ENCODE measurements at regions not wholly inside any gene's neighbourhood (a gene's known extent, or its start where the extent isn't known, plus 50 kb on each side); places are given as distances from the start of the nearest gene placed in this dataset.

DNA sequence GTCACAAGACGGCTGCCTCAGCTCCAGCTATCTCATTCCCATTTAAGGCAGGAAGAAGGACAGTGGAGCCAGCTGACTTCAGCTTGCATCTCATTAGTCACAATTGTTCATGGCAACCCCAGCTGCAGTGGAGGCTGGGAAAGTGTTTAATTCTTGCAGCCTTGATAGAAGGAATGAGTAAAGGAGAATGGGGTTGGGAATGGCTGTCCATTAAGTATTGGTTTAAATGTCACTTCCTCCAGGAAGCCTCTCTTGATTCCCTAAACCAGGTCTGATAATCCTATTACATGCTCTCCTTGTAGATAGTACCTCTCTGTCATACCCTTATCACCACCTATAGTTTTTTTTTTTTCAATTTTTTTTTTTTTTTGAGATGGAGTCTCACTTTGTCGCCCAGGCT, 166.4 kb downstream of the TFAP2C start:
- Histone ChIP-seq H3K9me3 (replicated peaks) (peaks cover 20% of the 10 kb centered on the region), H3K4me3 (no peak overlapping the region), H3K4me1 (no peaks in the 10 kb centered on the region), H3K27ac (replicated peaks) (no peak overlapping the region), H3K36me3 (no peaks in the 10 kb centered on the region), H3K27me3 (ENCODE audit: low read depth) (peaks cover 71% of the 10 kb centered on the region)
- DNase-seq: no peak
- TF ChIP-seq, protein P1, sequence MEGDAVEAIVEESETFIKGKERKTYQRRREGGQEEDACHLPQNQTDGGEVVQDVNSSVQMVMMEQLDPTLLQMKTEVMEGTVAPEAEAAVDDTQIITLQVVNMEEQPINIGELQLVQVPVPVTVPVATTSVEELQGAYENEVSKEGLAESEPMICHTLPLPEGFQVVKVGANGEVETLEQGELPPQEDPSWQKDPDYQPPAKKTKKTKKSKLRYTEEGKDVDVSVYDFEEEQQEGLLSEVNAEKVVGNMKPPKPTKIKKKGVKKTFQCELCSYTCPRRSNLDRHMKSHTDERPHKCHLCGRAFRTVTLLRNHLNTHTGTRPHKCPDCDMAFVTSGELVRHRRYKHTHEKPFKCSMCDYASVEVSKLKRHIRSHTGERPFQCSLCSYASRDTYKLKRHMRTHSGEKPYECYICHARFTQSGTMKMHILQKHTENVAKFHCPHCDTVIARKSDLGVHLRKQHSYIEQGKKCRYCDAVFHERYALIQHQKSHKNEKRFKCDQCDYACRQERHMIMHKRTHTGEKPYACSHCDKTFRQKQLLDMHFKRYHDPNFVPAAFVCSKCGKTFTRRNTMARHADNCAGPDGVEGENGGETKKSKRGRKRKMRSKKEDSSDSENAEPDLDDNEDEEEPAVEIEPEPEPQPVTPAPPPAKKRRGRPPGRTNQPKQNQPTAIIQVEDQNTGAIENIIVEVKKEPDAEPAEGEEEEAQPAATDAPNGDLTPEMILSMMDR (IDR thresholded peaks at IDR 0.05; ENCODE audit: borderline replicate concordance): no peak
- intact Hi-C loops (cut with micrococcal nuclease): no loop called here

DNA sequence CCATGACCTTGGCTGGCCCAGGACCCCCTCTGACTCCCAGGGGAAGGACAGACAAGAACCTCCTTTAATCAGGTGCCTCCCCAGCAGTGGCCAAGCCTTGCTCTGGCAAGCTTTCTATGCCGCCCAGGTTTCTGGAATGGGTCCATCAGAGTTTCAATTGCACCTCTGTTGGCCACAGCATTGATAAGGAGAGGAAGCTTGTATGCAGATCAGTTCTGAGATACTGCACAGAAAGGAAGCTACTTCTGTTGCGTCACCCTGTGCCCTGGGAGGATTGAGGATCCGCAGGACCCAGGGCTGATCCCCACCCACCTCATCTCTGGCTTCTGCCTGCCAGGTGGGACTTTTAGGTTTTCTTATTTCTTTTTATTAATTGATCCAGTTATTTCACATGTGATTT, 167.2 kb downstream of the TFAP2C start:
- H3K9me3 ChIP-seq (replicated peaks): peaks cover 20% of the 10 kb centered on the region
- H3K4me3 ChIP-seq: no peak overlapping the region
- no peak overlapping the region for H3K27ac ChIP-seq (replicated peaks)
- intact Hi-C loops (cut with micrococcal nuclease): no loop called here
- no peaks in the 10 kb centered on the region for H3K36me3 ChIP-seq
- peaks cover 71% of the 10 kb centered on the region for H3K27me3 ChIP-seq (ENCODE audit: low read depth)
- H3K4me1 ChIP-seq: no peaks in the 10 kb centered on the region
- TF ChIP-seq, protein P1 (IDR thresholded peaks at IDR 0.05; ENCODE audit: borderline replicate concordance): no peak
- DNase-seq: no peak

DNA sequence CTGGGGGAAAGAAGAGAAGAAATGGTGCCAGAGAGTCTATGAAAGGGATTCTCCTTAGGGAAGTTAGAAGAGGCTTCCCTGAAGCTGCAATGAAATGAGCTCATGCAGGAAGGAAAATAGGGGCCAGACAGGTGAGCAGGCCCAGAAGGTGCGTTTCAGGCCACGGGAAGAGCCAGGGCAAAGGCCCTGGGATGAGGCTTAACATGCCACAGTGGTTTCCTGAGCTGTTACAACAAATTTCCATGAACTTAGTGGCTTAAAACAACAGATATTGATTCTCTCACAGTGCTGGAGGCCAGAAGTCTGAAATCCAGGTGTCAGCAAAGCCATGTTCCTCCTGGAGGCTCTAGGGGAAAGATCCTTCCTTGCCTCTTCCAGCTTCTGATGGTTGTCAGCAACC, 167.9 kb downstream of the TFAP2C start:
- TF ChIP-seq, protein P1 (IDR thresholded peaks at IDR 0.05; ENCODE audit: borderline replicate concordance): no peak
- no peaks in the 10 kb centered on the region for H3K4me1 ChIP-seq
- H3K27ac ChIP-seq (replicated peaks): no peak overlapping the region
- intact Hi-C loops (cut with micrococcal nuclease): no loop called here
- peaks cover 20% of the 10 kb centered on the region for H3K9me3 ChIP-seq (replicated peaks)
- peaks cover 71% of the 10 kb centered on the region for H3K27me3 ChIP-seq (ENCODE audit: low read depth)
- DNase-seq: no peak
- no peak overlapping the region for H3K4me3 ChIP-seq
- no peaks in the 10 kb centered on the region for H3K36me3 ChIP-seq

DNA sequence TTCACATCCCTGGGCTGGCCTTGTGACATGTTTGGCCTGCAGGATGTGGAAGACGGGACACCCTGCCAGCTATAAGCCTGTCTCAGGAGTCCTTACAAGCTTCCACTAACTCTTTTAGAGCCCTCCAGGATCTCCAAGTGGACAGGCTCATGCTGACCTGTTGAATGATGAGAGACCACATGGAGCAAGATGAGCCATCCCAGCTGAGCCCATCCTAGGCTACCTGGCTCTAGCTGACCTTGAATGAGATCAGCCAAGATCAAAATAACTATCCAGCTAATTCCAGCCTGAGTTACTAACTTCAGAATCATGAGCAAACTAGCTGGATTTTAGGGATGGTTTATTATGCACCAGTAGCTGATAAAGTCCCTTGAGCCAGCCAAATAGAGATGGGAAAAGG, 169.5 kb downstream of the TFAP2C start:
- intact Hi-C loops (cut with micrococcal nuclease): no loop called here
- peaks cover 73% of the 10 kb centered on the region for H3K27me3 ChIP-seq (ENCODE audit: low read depth)
- H3K27ac ChIP-seq (replicated peaks): no peak overlapping the region
- no peaks in the 10 kb centered on the region for H3K36me3 ChIP-seq
- TF ChIP-seq, protein P1 (IDR thresholded peaks at IDR 0.05; ENCODE audit: borderline replicate concordance): no peak
- peaks cover 20% of the 10 kb centered on the region for H3K9me3 ChIP-seq (replicated peaks)
- H3K4me1 ChIP-seq: no peaks in the 10 kb centered on the region
- no peak overlapping the region for H3K4me3 ChIP-seq
- DNase-seq: no peak

DNA sequence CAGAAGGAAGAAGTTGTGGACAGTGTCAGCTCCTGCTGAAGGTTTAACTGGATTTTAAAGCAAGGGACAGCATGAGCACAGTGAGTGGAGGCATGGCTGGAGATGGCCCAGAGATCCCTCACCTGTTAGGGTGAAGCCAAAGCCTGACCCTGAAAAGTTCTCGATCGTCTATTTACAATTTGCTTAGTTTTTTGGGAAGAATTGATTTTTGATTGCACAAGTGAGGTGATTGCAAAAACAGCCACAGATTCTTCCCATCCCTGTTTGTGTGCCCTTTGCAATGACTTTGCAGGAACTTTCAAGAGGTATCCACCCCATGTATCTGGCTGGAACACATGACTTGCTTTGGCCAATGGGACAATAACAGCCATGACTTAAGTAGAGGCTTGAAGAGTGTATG, 170.1 kb downstream of the TFAP2C start:
- no peak overlapping the region for H3K27ac ChIP-seq (replicated peaks)
- H3K27me3 ChIP-seq (ENCODE audit: low read depth): peaks cover 73% of the 10 kb centered on the region
- H3K4me1 ChIP-seq: no peaks in the 10 kb centered on the region
- intact Hi-C loops (cut with micrococcal nuclease): no loop called here
- no peaks in the 10 kb centered on the region for H3K36me3 ChIP-seq
- TF ChIP-seq, protein P1 (IDR thresholded peaks at IDR 0.05; ENCODE audit: borderline replicate concordance): no peak
- DNase-seq: no peak
- H3K4me3 ChIP-seq: no peak overlapping the region
- H3K9me3 ChIP-seq (replicated peaks): peaks cover 20% of the 10 kb centered on the region

DNA sequence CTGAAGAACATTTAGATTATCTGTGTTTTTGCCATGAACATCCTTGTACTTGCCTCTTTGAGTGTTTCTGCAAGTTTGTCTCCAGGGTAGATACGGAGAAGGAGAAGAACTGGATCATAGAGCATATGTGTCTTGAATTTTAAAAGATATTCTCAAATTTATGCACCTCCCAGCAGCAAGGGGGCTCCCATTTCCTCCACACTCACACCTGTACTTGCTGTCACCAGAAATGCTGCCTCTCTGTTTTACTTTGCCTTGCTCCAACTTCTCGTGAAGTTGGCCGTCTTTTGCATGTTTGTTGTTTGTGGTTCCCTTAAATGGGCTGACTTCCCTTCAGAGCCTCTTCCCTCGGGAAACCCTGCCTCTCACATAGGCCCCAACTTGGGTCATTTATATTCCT, 171.0 kb downstream of the TFAP2C start:
- TF ChIP-seq, protein P1 (IDR thresholded peaks at IDR 0.05; ENCODE audit: borderline replicate concordance): no peak
- H3K36me3 ChIP-seq: no peaks in the 10 kb centered on the region
- intact Hi-C loops (cut with micrococcal nuclease): no loop called here

More for the DNA sequence above, 171.0 kb downstream of the TFAP2C start:
- H3K4me1 ChIP-seq: no peaks in the 10 kb centered on the region
- H3K9me3 ChIP-seq (replicated peaks): peaks cover 20% of the 10 kb centered on the region
- H3K27me3 ChIP-seq (ENCODE audit: low read depth): peaks cover 79% of the 10 kb centered on the region
- no peak overlapping the region for H3K27ac ChIP-seq (replicated peaks)
- no peak overlapping the region for H3K4me3 ChIP-seq
- DNase-seq: no peak
